Parathyroid adenoma (tissue), 2 donors: ENCODE measurements at regions not wholly inside any gene's neighbourhood (a gene's known extent, or its start where the extent isn't known, plus 50 kb on each side); places are given as distances from the start of the nearest gene placed in this dataset.

Source experiments
- H2AFZ ChIP-seq: fragments of 300-600 bp; sonication (generic); one replicate; pipeline ENCODE4 v1.7.0; 2017; ENCODE audit warnings: antibody characterized with exemption, mild to moderate bottlenecking
- H3K27ac ChIP-seq: fragments of 300-600 bp; sonication (generic); one replicate; pipeline ENCODE4 v1.7.0; 2017
- H3K27me3 ChIP-seq: fragments of 300-600 bp; sonication (generic); one replicate; pipeline ENCODE4 v1.7.0; 2017; ENCODE audit warnings: low read length; ENCODE audit not compliant: control insufficient read depth, insufficient read depth
- H3K36me3 ChIP-seq: fragments of 300-600 bp; sonication (generic); one replicate; pipeline ENCODE4 v1.7.0; 2017; ENCODE audit warnings: low read length; ENCODE audit not compliant: control insufficient read depth, insufficient read depth
- H3K4me1 ChIP-seq: fragments of 300-600 bp; sonication (generic); one replicate; pipeline ENCODE4 v1.7.0; 2017; ENCODE audit warnings: control low read depth
- H3K4me2 ChIP-seq: fragments of 300-600 bp; sonication (generic); one replicate; pipeline ENCODE4 v1.7.0; 2017; ENCODE audit warnings: low read length
- H3K4me3 ChIP-seq: fragments of 300-600 bp; sonication (generic); one replicate; pipeline ENCODE4 v1.7.0; 2017; ENCODE audit warnings: low read depth, low read length
- H3K79me2 ChIP-seq: fragments of 300-600 bp; sonication (generic); one replicate; pipeline ENCODE4 v1.7.0; 2017; ENCODE audit warnings: control low read depth
- H3K9ac ChIP-seq: fragments of 300-600 bp; sonication (generic); one replicate; pipeline ENCODE4 v1.7.0; 2017; ENCODE audit warnings: mild to moderate bottlenecking
- H3K9me3 ChIP-seq: fragments of 300-600 bp; sonication (generic); one replicate; pipeline ENCODE4 v1.7.0; 2017; ENCODE audit warnings: low read length; ENCODE audit not compliant: control insufficient read depth
- TF ChIP-seq, protein P1 (sequence below): fragments of 300-600 bp; sonication (generic); IDR thresholded peaks from one replicate; pipeline ENCODE4 v1.7.0; 2017; ENCODE audit warnings: antibody characterized with exemption, mild to moderate bottlenecking
- donor health status: primary hyperparathyroidism.

DNA sequence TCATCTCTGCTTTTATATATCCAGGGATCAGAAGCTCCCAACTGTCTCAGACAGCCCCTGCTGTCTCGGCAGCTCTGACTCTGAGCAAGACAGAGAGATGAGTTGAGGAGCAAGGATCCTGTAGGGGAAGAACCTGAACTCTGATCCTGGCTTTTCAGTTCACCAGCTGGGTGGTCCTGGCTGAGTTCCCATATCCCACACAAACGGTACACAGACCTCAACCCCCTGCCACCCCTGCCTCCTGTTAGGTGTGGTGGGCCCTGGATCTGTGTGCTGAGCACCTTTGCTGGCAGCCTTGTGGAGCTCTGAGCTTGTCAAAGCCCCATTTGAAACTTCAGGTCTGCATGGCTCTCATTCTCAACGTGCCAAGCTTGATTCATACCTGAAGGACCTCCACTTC is 54.3 kb upstream of the GPR26 start:
- Histone ChIP-seq H2AFZ (no peak overlapping the region), H3K27me3 (no peaks in the 10 kb centered on the region), H3K4me1 (no peaks in the 10 kb centered on the region), H3K4me3 (no peak overlapping the region), H3K79me2 (no peaks in the 10 kb centered on the region), H3K27ac (no peak overlapping the region), H3K4me2 (no peak overlapping the region), H3K9me3 (no peaks in the 10 kb centered on the region), H3K36me3 (no peaks in the 10 kb centered on the region), H3K9ac (no peak overlapping the region)
- TF ChIP-seq, protein P1, sequence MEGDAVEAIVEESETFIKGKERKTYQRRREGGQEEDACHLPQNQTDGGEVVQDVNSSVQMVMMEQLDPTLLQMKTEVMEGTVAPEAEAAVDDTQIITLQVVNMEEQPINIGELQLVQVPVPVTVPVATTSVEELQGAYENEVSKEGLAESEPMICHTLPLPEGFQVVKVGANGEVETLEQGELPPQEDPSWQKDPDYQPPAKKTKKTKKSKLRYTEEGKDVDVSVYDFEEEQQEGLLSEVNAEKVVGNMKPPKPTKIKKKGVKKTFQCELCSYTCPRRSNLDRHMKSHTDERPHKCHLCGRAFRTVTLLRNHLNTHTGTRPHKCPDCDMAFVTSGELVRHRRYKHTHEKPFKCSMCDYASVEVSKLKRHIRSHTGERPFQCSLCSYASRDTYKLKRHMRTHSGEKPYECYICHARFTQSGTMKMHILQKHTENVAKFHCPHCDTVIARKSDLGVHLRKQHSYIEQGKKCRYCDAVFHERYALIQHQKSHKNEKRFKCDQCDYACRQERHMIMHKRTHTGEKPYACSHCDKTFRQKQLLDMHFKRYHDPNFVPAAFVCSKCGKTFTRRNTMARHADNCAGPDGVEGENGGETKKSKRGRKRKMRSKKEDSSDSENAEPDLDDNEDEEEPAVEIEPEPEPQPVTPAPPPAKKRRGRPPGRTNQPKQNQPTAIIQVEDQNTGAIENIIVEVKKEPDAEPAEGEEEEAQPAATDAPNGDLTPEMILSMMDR = no peak

DNA sequence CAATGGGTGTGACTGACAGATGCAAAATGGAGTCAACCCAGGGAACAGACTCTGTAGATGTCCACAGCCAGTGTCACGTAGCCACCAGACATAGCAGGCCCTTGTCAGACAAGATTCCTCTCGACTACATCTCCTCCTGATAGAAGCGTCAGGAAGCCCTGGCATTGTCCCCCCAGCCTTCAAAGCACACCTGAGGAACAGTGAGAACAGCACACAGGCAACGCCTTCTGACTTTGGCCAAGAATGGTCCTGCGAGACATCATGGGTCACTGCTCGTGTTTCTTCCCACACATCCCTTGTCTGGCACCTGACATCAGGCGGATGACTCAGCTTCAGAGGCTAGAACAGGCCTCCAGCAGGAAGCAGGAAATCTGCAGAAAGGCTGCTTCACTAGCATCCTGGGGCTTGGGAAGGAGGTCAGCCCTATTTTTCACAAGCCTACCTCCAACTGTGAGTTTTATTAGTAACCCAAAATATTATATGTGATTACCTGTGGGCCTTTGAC is 52.8 kb upstream of the GPR26 start:
- H3K27ac ChIP-seq = no peak overlapping the region
- no peaks in the 10 kb centered on the region for H3K27me3 ChIP-seq
- no peak overlapping the region for H3K9ac ChIP-seq
- H2AFZ ChIP-seq = no peak overlapping the region
- H3K79me2 ChIP-seq = no peaks in the 10 kb centered on the region
- H3K4me3 ChIP-seq = no peak overlapping the region
- H3K9me3 ChIP-seq = no peaks in the 10 kb centered on the region
- no peaks in the 10 kb centered on the region for H3K4me1 ChIP-seq
- no peak overlapping the region for H3K4me2 ChIP-seq
- no peaks in the 10 kb centered on the region for H3K36me3 ChIP-seq
- TF ChIP-seq, protein P1 = no peak

DNA sequence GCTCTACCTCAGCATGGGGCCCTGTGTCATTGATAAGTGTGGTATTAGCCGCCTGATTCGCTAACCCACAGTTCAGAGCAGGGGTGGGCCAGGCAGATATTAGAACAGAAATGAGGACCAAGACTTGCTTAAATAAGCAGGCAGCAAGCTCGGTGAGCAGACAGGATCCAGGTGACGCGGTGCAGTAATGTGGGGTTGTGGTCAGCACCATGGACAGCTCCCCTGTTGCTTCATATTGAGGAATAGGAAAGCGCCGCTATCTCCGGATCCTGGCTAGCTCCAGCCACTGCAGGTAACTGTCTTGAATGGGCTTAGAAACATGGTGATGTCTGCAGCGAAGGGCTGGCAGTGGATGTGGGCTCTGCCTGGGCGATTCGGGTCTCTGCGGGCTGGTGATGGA is 51.3 kb upstream of the GPR26 start:
- Histone ChIP-seq H2AFZ (no peak overlapping the region), H3K9me3 (no peaks in the 10 kb centered on the region), H3K27ac (no peak overlapping the region), H3K9ac (no peak overlapping the region), H3K4me1 (no peaks in the 10 kb centered on the region), H3K79me2 (no peaks in the 10 kb centered on the region), H3K4me2 (no peak overlapping the region), H3K27me3 (no peaks in the 10 kb centered on the region), H3K4me3 (no peak overlapping the region), H3K36me3 (no peaks in the 10 kb centered on the region)
- TF ChIP-seq, protein P1 = no peak
